H1 (cell line): ENCODE measurements at regions not wholly inside any gene's neighbourhood (a gene's known extent, or its start where the extent isn't known, plus 50 kb on each side); places are given as distances from the start of the nearest gene placed in this dataset.

Experiments used
- CTCF ChIA-PET: fragments of 300-600 bp; sonication (Branson Sonifier 250); formaldehyde crosslinking; loops from one replicate; lab custom pipeline; 2021; ENCODE audit not compliant: partially characterized antibody; lab: Charles Lee
- POLR2A ChIA-PET: fragments of 300-600 bp; sonication (Branson Sonifier 250); formaldehyde crosslinking; loops from one replicate; lab custom pipeline; 2021; ENCODE audit warnings: inconsistent platforms; ENCODE audit not compliant: partially characterized antibody; lab: Charles Lee
- DNase-seq, 2 experiments: peaks; one replicate each; pipeline versions ENCODE4 v3.0.0 to v3.0.0-alpha.2; 2010 to 2022; ENCODE audit warnings: low spot score in 2 of 2, low read depth in 1 of 2, mixed read lengths in 1 of 2
- FAIRE-seq: peaks from 2 replicates; lab custom pipeline; 2011; peaks lifted over from hg19 to GRCh38; lab: Jason Lieb, UNC
- H2AFZ ChIP-seq: 2 replicates; pipeline ENCODE4 v1.8.1; 2012; ENCODE audit warnings: low read length, inconsistent platforms
- H2AK5ac ChIP-seq: 2 replicates; pipeline ENCODE4 v1.6.1; 2013; ENCODE audit warnings: low read depth, low read length
- H2BK120ac ChIP-seq: replicated peaks from 2 replicates; pipeline ENCODE3; 2013; ENCODE audit warnings: low read depth, low read length, inconsistent platforms
- H2BK12ac ChIP-seq: 2 replicates; pipeline ENCODE4 v1.6.1; 2013; ENCODE audit warnings: low read depth, low read length
- H2BK15ac ChIP-seq: 2 replicates; pipeline ENCODE4 v1.6.1; 2013; ENCODE audit warnings: low read length
- H2BK20ac ChIP-seq: 2 replicates; pipeline ENCODE4 v1.6.1; 2013; ENCODE audit warnings: low read length
- H2BK5ac ChIP-seq: 2 replicates; pipeline ENCODE4 v1.6.1; 2013; ENCODE audit warnings: low read depth, low read length
- H3K14ac ChIP-seq: 2 replicates; pipeline ENCODE4 v1.6.1; 2013; ENCODE audit warnings: inconsistent platforms; ENCODE audit not compliant: insufficient read length
- H3K18ac ChIP-seq: 2 replicates; pipeline ENCODE4 v1.6.1; 2013; ENCODE audit warnings: low read length; ENCODE audit errors: extremely low read depth
- H3K23ac ChIP-seq: 2 replicates; pipeline ENCODE4 v1.6.1; 2013; ENCODE audit warnings: inconsistent platforms; ENCODE audit not compliant: insufficient read length
- H3K23me2 ChIP-seq: 2 replicates; pipeline ENCODE4 v1.6.1; 2013; ENCODE audit warnings: low read depth, low read length
- H3K27ac ChIP-seq: 2 replicates; pipeline ENCODE4 v1.6.1; 2011; ENCODE audit warnings: low read depth, low read length, inconsistent platforms
- H3K27me3 ChIP-seq, 4 experiments: replicated peaks in 1 of 4; 1 replicate in 1 of 4; 2 replicates in 3 of 4; pipeline versions ENCODE4 v1.6.1 to v1.8.1; 2011 to 2013; ENCODE audit warnings: low read length in 3 of 4, mild to moderate bottlenecking in 3 of 4, inconsistent platforms in 2 of 4, mixed read lengths in 2 of 4, moderate library complexity in 1 of 4; ENCODE audit not compliant: control insufficient read depth in 3 of 4, insufficient read depth in 3 of 4; ENCODE audit errors: extremely low read depth in 1 of 4
- H3K36me3 ChIP-seq, 4 experiments: 2 replicates each; pipeline versions ENCODE4 v1.6.1 to v1.8.1; 2011 to 2013; ENCODE audit warnings: mild to moderate bottlenecking in 4 of 4, low read length in 3 of 4, moderate library complexity in 2 of 4, control low read depth in 1 of 4, inconsistent platforms in 1 of 4; ENCODE audit not compliant: insufficient read depth in 4 of 4, control insufficient read depth in 2 of 4
- H3K4ac ChIP-seq: replicated peaks from 2 replicates; pipeline ENCODE3; 2013; ENCODE audit warnings: low read length, low read depth, mixed read lengths, inconsistent platforms; ENCODE audit not compliant: insufficient read length
- H3K4me1 ChIP-seq, 4 experiments: replicated peaks in 1 of 4; 1 replicate in 1 of 4; 2 replicates in 3 of 4; pipeline versions ENCODE4 v1.6.1 to v1.8.1; 2011 to 2013; ENCODE audit warnings: low read length in 3 of 4, inconsistent platforms in 2 of 4, mixed read lengths in 1 of 4; ENCODE audit not compliant: insufficient read depth in 4 of 4, control insufficient read depth in 3 of 4
- H3K4me2 ChIP-seq, 2 experiments: 2 replicates each; pipeline versions ENCODE4 v1.6.1 to v1.8.1; 2011 to 2013; ENCODE audit warnings: low read depth in 2 of 2, low read length in 2 of 2, control low read depth in 1 of 2, inconsistent platforms in 1 of 2, mild to moderate bottlenecking in 1 of 2; ENCODE audit not compliant: insufficient read depth in 1 of 2
- H3K4me3 ChIP-seq, 4 experiments: fragments of 200-600, 300-600 bp in 1 of 4; sonication (generic), shearing (Covaris generic), sonication (Bioruptor Twin) in 1 of 4; 2 replicates each; pipeline versions ENCODE4 v1.5.1 to v1.8.1; 2011 to 2016; ENCODE audit warnings: low read length in 4 of 4, low read depth in 3 of 4, control low read depth in 2 of 4, inconsistent platforms in 2 of 4, mild to moderate bottlenecking in 2 of 4, mixed read lengths in 1 of 4, moderate library complexity in 1 of 4; ENCODE audit not compliant: insufficient read depth in 2 of 4; ENCODE audit errors: extremely low read depth in 1 of 4
- H3K56ac ChIP-seq: replicated peaks from 2 replicates; pipeline ENCODE3; 2013; ENCODE audit warnings: low read depth, mild to moderate bottlenecking, mixed read lengths, low read length, inconsistent platforms; ENCODE audit not compliant: insufficient read length
- H3K79me1 ChIP-seq: 2 replicates; pipeline ENCODE4 v1.6.1; 2013; ENCODE audit warnings: low read depth, low read length, control low read depth
- H3K79me2 ChIP-seq, 2 experiments: 2 replicates each; pipeline versions ENCODE4 v1.6.1 to v1.8.1; 2012 to 2013; ENCODE audit warnings: low read length in 2 of 2, mild to moderate bottlenecking in 2 of 2, inconsistent platforms in 1 of 2; ENCODE audit not compliant: insufficient read depth in 2 of 2, control insufficient read depth in 1 of 2
- H3K9ac ChIP-seq, 4 experiments: replicated peaks in 1 of 4; 1 replicate in 1 of 4; 2 replicates in 3 of 4; pipeline versions ENCODE4 v1.6.1 to v1.8.1; 2011 to 2013; ENCODE audit warnings: low read depth in 3 of 4, low read length in 3 of 4, control low read depth in 2 of 4, mild to moderate bottlenecking in 2 of 4, moderate library complexity in 2 of 4, inconsistent platforms in 1 of 4; ENCODE audit errors: extremely low read depth in 1 of 4
- H3K9me3 ChIP-seq, 2 experiments: 2 replicates each; pipeline versions ENCODE4 v1.6.1 to v1.8.1; 2012 to 2013; ENCODE audit warnings: mild to moderate bottlenecking in 2 of 2, moderate library complexity in 2 of 2, control low read depth in 1 of 2, inconsistent platforms in 1 of 2, low read depth in 1 of 2, low read length in 1 of 2, mixed read lengths in 1 of 2; ENCODE audit not compliant: insufficient read depth in 2 of 2
- H4K20me1 ChIP-seq, 2 experiments: replicated peaks in 1 of 2; 2 replicates each; pipeline versions ENCODE3 to v1.8.1; 2011 to 2013; ENCODE audit warnings: inconsistent platforms in 2 of 2, low read length in 2 of 2, mild to moderate bottlenecking in 1 of 2; ENCODE audit not compliant: insufficient read depth in 2 of 2, control insufficient read depth in 1 of 2
- H4K5ac ChIP-seq: 2 replicates; pipeline ENCODE4 v1.6.1; 2013; ENCODE audit warnings: low read length, low read depth, mixed read lengths, inconsistent platforms; ENCODE audit not compliant: insufficient read length
- H4K8ac ChIP-seq: 2 replicates; pipeline ENCODE4 v1.8.0; 2013; ENCODE audit warnings: mild to moderate bottlenecking, moderate library complexity, low read length, inconsistent platforms; ENCODE audit not compliant: insufficient read depth; ENCODE audit errors: extremely low read depth
- H4K91ac ChIP-seq: replicated peaks from 2 replicates; pipeline ENCODE3; 2013; ENCODE audit warnings: low read length, mixed read lengths, inconsistent platforms; ENCODE audit not compliant: insufficient read length
- ATF2 ChIP-seq: IDR thresholded peaks from 2 replicates; pipeline ENCODE4 v1.6.1; 2012; ENCODE audit warnings: low read length, inconsistent platforms
- CEBPB ChIP-seq: IDR thresholded peaks from 2 replicates; pipeline ENCODE4 v1.6.1; 2012; ENCODE audit warnings: low read depth, low read length
- CTBP2 ChIP-seq: IDR thresholded peaks from 2 replicates; pipeline ENCODE4 v1.7.0; 2011; ENCODE audit warnings: borderline replicate concordance, mild to moderate bottlenecking, moderate library complexity, mixed read lengths, low read length; ENCODE audit not compliant: insufficient read depth, insufficient read length
- HDAC2 ChIP-seq, 2 experiments: fragments of 300-600 bp in 1 of 2; sonication (generic) in 1 of 2; IDR thresholded peaks; 2 replicates each; pipeline ENCODE4 v1.6.1; 2011 to 2012; ENCODE audit warnings: low read depth in 2 of 2, low read length in 2 of 2, mild to moderate bottlenecking in 2 of 2, moderate library complexity in 2 of 2, borderline replicate concordance in 1 of 2, inconsistent platforms in 1 of 2
- JUN ChIP-seq: IDR thresholded peaks from 2 replicates; pipeline ENCODE4 v1.6.1; 2011; ENCODE audit warnings: low read depth, mild to moderate bottlenecking, improper control_type of control experiment, low read length
- JUND ChIP-seq: IDR thresholded peaks from 2 replicates; pipeline ENCODE4 v1.6.1; 2011; ENCODE audit warnings: mild to moderate bottlenecking, improper control_type of control experiment, low read length
- NRF1 ChIP-seq: IDR thresholded peaks from 2 replicates; pipeline ENCODE4 v1.6.1; 2011; ENCODE audit warnings: mild to moderate bottlenecking, low read depth, low read length, improper control_type of control experiment
- SP4 ChIP-seq: IDR thresholded peaks from 2 replicates; pipeline ENCODE4 v1.6.1; 2012; ENCODE audit warnings: low read length, inconsistent platforms
- TAF1 ChIP-seq: IDR thresholded peaks from 2 replicates; pipeline ENCODE4 v1.6.1; 2011; ENCODE audit warnings: mild to moderate bottlenecking, low read depth, low read length
- TCF12 ChIP-seq: IDR thresholded peaks from 2 replicates; pipeline ENCODE4 v1.6.1; 2011; ENCODE audit warnings: low read depth, mild to moderate bottlenecking, low read length
- WGBS, 2 experiments: shearing (Covaris generic) in 1 of 2; methylation state at CpG; one replicate each; pipeline versions ENCODE4 v1.1.6 to v1.1.7; 2013 to 2015; ENCODE audit warnings: low lambda C conversion rate in 2 of 2, mixed read lengths in 2 of 2, inconsistent platforms in 1 of 2, low coverage in 1 of 2, missing lambda C conversion rate in 1 of 2; ENCODE audit not compliant: insufficient replicate concordance in 2 of 2, insufficient coverage in 1 of 2, insufficient read length in 1 of 2; ENCODE audit errors: extremely low coverage in 1 of 2, missing lambda C conversion rate in 1 of 2; 5-methylcytosine and 5-hydroxymethylcytosine counted together

- FAIRE-seq, result no peak
- TF ChIP-seq TAF1 (no peak), SP4 (no peak), NRF1 (no peak), TCF12 (no peak), JUND (no peak), HDAC2 (IDR thresholded peaks at IDR 0.05; ENCODE audit: borderline replicate concordance in 1 of 2, low read depth in 2 of 2, low read length in 2 of 2) (no peak), CTBP2 (no peak), ATF2 (no peak), CEBPB (no peak), JUN (no peak)
These were observed 151.3 kb upstream of the NPVF start for GRCh38 chr7:25379351-25380300.

More at GRCh38 chr7:25379351-25380300, 151.3 kb upstream of the NPVF start:
- Histone ChIP-seq H2BK12ac (no peak overlapping the region), H3K23me2 (no peaks in the 10 kb centered on the region; the same call in 1 of the 2 replicates), H4K91ac (no peak overlapping the region), H3K4me3 (no peak overlapping the region), H2BK15ac (no peak overlapping the region), H3K23ac (no peak overlapping the region), H3K9me3 (no peaks in the 10 kb centered on the region), H2AFZ (no peak overlapping the region), H3K27ac (no peak overlapping the region), H2BK20ac (no peak overlapping the region), H3K79me1 (no peaks in the 10 kb centered on the region), H4K5ac (no peak overlapping the region), H2AK5ac (no peak overlapping the region), H3K14ac (no peak overlapping the region), H4K8ac (no peak overlapping the region), H2BK5ac (no peak overlapping the region), H3K4ac (no peak overlapping the region), H3K9ac (no peak overlapping the region), H4K20me1 (no peaks in the 10 kb centered on the region), H3K4me1 (no peaks in the 10 kb centered on the region), H3K56ac (no peak overlapping the region), H3K36me3 (no peaks in the 10 kb centered on the region), H3K4me2 (no peak overlapping the region), H3K27me3 (peaks cover 0 to 1% (median 0%) of the 10 kb centered on the region in 4 experiments; a peak in 1 of 7 replicates), H2BK120ac (no peak overlapping the region), H3K79me2 (no peaks in the 10 kb centered on the region), H3K18ac (no peak overlapping the region)
- ChIA-PET CTCF (interaction anchor here (0.8 kb wide), 1 partner anchor 10 kb away, joined by 3 read pairs; no protein-coding TSS in a partner anchor), POLR2A (no interaction called here)
- no peak for DNase-seq
- WGBS, 2 experiments, result 89% methylated on average over 5 of the region's 5 CpGs; no CpG with 5 or more reads in 1 of the 2 experiments
